ENCODE measurements at regions not wholly inside any gene's neighbourhood (a gene's known extent, or its start where the extent isn't known, plus 50 kb on each side); places are given as distances from the start of the nearest gene placed in this dataset.

DNA sequence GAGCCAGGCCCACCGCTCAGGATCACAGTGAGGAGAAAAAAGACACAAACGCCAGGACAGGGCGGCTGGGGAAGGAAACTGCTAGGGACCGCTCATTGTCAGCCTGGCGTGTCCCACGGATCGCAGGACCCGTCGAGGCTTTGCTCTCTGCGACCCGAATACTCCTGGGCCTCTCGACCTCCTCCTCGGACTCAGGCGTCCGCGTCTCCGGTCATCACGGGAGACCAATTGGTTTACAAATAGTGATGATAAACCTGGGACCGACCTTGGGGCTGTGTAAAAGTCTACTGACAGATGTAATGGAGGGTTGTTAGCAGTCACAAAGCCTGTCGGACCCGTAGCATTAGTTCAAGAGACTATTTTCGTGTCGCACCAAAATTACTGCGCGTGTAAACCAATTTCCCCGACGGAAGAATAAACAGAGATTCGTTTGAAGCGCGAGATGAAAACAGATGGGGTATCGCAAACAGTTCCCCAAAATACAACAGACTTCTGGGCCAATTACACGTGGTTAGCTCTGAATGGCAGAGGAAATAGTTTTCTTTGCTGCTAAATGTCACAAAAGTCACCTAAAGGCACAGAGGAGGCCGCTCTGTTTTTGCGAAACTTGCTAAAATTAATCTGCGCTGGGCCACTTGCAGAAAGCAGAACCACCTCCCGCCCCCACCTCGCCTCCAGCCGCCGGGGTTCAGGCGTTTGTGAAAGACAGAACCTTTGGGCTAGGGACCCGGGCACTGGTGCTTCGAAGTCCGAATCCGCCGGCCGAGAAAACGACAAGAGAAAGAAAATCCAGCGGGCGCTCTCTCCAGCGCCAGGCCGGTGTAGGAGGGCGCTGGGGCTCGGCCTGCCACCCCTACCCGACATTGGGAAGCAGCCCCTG lies 67.6 kb downstream of the FOXD1 start:
- WGBS = 32% methylated on average over 54 of the region's 54 CpGs
- Histone ChIP-seq H3K27ac (ENCODE audit: low read depth) (no peak overlapping the region), H3K36me3 (ENCODE audit: insufficient read depth) (no peaks in the 10 kb centered on the region), H3K4me3 (ENCODE audit: low read depth, low read length) (peak overlapping the region; percentile 37), H3K4me1 (ENCODE audit: insufficient read depth) (peaks cover 3% of the 10 kb centered on the region)
- DNase-seq (ENCODE audit: extremely low spot score) = no peak

DNA sequence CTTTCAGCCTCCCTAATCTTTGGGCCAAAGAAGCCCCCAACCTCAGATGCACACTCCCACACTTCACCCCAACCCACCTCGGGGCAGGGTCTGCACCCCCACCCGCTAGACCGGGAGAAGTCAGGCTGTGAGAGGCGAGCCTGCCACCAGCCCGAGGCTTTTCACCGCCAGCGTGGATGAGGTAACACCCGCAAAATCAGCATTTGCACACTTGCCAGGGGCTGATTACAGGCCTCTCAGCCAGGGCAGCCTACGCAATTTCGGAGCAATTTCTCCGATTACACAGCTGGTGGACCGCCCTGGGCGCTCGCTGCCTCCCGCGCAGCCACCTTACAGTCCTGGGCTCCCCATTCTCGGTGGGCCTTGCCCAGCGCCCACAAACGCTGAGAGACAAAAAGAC lies 68.5 kb downstream of the FOXD1 start:
- Histone ChIP-seq H3K4me1 (ENCODE audit: insufficient read depth) (peaks cover 3% of the 10 kb centered on the region), H3K27ac (ENCODE audit: low read depth) (no peak overlapping the region), H3K36me3 (ENCODE audit: insufficient read depth) (no peaks in the 10 kb centered on the region), H3K4me3 (ENCODE audit: low read depth, low read length) (no peak overlapping the region)
- no peak for DNase-seq (ENCODE audit: extremely low spot score)
- 49% methylated on average over 19 of the region's 19 CpGs for WGBS

DNA sequence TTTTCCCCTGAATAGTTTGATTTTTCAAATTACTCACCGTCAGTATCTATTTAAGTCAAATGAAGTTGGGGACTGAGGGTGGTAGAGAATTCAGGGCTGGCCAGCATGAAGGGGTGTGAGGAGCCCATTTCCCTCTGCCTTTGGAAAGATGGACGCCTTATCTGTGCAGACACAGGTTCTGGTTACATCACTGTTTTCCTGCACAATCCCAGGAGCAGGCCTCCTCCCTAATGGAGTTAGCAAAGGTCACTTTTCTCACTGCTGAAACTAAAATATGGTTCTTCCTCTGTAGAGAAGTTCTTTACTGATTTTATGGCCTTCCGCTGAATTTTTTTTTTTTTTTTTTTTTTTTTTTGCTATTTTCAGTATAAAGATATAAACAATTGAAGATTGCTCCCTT lies 69.1 kb downstream of the FOXD1 start:
- WGBS = 89% methylated on average over 3 of the region's 3 CpGs
- Histone ChIP-seq H3K4me3 (ENCODE audit: low read depth, low read length) (no peak overlapping the region), H3K36me3 (ENCODE audit: insufficient read depth) (no peaks in the 10 kb centered on the region), H3K4me1 (ENCODE audit: insufficient read depth) (peaks cover 3% of the 10 kb centered on the region), H3K27ac (ENCODE audit: low read depth) (no peak overlapping the region)
- DNase-seq (ENCODE audit: extremely low spot score) = no peak

DNA sequence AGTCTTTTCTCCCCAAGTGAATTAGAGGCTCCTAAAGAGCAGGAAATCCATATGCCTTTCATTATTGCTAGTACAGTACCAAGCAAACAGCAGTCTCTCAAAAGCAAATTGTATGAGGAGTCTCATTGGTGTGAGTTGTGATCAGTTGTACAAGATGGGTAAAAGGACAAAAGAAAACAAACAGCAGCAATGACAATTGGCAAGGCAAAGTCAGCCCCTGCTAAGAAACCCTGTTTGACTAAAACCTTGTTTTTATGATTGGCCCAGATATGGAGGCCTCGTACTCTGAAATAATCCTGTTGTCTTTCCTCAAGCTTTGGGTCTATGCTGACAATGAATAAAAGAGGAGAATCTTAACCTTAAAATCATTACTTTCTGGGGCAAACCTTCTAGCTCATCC lies 69.8 kb downstream of the FOXD1 start:
- Histone ChIP-seq H3K4me1 (ENCODE audit: insufficient read depth) (peaks cover 3% of the 10 kb centered on the region), H3K36me3 (ENCODE audit: insufficient read depth) (no peaks in the 10 kb centered on the region), H3K4me3 (ENCODE audit: low read depth, low read length) (no peak overlapping the region), H3K27ac (ENCODE audit: low read depth) (no peak overlapping the region)
- DNase-seq (ENCODE audit: extremely low spot score) = no peak
- 94% methylated on average over 1 of the region's 1 CpG for WGBS

DNA sequence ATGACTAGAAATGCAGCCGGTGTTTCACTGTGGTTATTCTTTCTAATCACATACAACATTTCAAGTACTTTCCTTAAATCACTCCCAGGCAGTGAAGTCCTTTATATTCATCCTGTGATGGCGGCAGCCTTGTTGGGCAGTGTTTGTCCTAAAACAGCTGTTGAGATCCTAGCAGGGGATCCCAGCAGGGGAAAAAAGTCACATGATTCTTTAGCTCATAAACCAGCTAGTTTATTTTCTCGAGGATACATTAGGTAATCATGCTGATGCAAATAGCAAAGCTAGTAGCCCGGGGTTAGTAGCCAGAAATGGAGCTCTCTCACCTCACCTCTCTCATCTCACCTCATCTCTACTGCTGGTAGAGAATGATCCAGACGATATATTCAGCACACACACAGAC lies 70.5 kb downstream of the FOXD1 start:
- no peak for DNase-seq (ENCODE audit: extremely low spot score)
- Histone ChIP-seq H3K4me3 (ENCODE audit: low read depth, low read length) (no peak overlapping the region), H3K27ac (ENCODE audit: low read depth) (no peak overlapping the region), H3K4me1 (ENCODE audit: insufficient read depth) (peaks cover 3% of the 10 kb centered on the region), H3K36me3 (ENCODE audit: insufficient read depth) (no peaks in the 10 kb centered on the region)
- 31% methylated on average over 5 of the region's 5 CpGs for WGBS

DNA sequence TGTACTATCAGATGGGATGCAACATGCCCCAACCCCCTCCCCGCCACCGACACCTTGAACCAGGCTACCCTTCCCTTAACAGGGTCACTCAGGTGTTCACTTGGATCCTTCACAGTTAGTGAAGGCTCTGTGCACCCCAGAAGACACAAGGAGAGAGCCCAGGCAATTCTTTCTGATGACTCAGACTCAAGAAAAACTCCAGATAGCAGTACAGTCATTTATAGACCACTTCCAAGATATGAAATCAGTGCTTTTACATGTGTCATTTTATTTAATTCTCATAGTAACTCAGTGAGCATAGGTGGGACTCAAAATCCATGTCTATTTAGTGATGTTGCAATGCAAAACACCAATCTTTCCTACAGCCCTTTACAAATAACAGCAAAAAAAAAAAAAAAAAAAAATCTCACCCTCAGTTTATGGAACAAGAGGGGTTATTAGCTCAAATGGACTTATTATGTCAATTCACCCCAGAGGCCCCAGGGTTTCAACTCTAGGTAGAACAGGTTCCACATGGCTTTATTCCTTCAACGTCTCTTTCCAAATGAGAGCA lies 71.9 kb downstream of the FOXD1 start:
- H3K4me3 ChIP-seq (ENCODE audit: low read depth, low read length) = no peak overlapping the region
- H3K4me1 ChIP-seq (ENCODE audit: insufficient read depth) = no peaks in the 10 kb centered on the region
- no peak overlapping the region for H3K27ac ChIP-seq (ENCODE audit: low read depth)
- no peaks in the 10 kb centered on the region for H3K36me3 ChIP-seq (ENCODE audit: insufficient read depth)
- no peak for DNase-seq (ENCODE audit: extremely low spot score)
- WGBS = 84% methylated on average over 3 of the region's 3 CpGs

DNA sequence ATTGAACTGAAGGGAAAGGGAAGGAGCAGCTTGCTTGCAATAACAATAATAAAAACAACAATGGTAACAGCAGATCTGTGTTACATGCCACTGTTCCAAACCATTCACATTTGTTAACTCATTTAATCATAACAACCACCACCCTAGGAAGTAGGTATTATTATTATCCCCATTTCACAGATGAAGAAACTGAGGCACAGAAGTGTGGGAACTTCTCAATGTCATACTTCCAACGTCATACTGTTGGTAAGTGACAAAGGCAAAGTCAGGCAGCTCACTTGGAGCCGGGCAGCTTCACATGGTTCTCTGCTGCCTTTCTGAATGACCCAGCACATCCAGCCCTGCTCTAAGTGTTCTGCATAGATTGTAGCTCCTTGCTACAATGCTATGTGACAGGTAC lies 72.6 kb downstream of the FOXD1 start:
- WGBS = 66% methylated on average over 2 of the region's 2 CpGs
- Histone ChIP-seq H3K36me3 (ENCODE audit: insufficient read depth) (no peaks in the 10 kb centered on the region), H3K27ac (ENCODE audit: low read depth) (no peak overlapping the region), H3K4me3 (ENCODE audit: low read depth, low read length) (no peak overlapping the region), H3K4me1 (ENCODE audit: insufficient read depth) (no peaks in the 10 kb centered on the region)
- no peak for DNase-seq (ENCODE audit: extremely low spot score)

DNA sequence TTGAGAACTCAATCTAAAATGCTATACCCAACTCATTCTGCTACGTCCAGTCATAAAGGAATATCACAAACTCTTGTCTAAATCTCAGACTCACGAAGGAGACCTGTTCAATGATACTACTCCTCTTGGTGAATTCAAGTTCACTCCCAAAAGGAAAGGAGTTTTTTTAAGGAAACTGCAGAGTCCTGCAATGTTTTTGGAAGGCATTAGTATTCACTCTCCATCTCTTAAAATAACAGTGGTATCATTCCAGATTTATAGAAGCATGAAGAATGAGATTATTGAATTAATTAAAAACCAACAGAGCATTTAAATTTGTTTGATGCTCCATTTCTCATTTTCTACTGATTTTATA lies 73.4 kb downstream of the FOXD1 start:
- WGBS = 66% methylated on average over 2 of the region's 2 CpGs
- Histone ChIP-seq H3K36me3 (ENCODE audit: insufficient read depth) (no peaks in the 10 kb centered on the region), H3K4me3 (ENCODE audit: low read depth, low read length) (no peak overlapping the region), H3K27ac (ENCODE audit: low read depth) (no peak overlapping the region), H3K4me1 (ENCODE audit: insufficient read depth) (no peaks in the 10 kb centered on the region)
- DNase-seq (ENCODE audit: extremely low spot score) = no peak

DNA sequence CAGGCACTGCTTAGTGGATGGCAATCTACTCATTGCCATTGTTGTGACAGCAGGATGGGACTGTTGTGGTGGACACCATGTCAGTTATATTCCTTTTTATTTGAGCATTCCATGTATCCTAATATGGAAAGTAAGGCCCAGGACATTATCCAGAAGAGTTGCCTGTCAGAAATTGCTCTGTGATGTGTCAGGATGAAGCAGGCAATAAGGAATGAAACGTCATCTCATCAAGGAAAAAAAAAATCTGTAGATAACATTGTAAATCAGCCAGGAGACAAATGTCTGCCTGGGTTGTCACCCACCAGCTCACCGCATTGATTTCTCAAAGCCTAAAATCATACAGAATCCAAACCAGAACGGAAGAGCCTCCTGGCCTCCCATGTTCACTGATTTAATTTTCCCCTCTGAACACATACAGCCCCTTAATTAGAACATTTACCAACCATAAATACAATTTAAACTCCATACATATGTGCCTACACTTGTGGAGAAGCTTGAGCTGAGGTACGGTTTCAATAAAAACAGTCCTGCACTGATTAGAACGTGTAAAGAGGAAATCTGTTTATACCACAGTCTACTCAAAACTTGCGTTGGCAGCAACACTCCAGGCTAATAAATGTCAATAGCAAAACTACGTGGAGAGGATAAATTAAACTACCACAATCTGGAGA lies 73.9 kb downstream of the FOXD1 start:
- no peak for DNase-seq (ENCODE audit: extremely low spot score)
- Histone ChIP-seq H3K4me3 (ENCODE audit: low read depth, low read length) (no peak overlapping the region), H3K27ac (ENCODE audit: low read depth) (no peak overlapping the region), H3K4me1 (ENCODE audit: insufficient read depth) (no peaks in the 10 kb centered on the region), H3K36me3 (ENCODE audit: insufficient read depth) (no peaks in the 10 kb centered on the region)
- WGBS = 40% methylated on average over 7 of the region's 7 CpGs

DNA sequence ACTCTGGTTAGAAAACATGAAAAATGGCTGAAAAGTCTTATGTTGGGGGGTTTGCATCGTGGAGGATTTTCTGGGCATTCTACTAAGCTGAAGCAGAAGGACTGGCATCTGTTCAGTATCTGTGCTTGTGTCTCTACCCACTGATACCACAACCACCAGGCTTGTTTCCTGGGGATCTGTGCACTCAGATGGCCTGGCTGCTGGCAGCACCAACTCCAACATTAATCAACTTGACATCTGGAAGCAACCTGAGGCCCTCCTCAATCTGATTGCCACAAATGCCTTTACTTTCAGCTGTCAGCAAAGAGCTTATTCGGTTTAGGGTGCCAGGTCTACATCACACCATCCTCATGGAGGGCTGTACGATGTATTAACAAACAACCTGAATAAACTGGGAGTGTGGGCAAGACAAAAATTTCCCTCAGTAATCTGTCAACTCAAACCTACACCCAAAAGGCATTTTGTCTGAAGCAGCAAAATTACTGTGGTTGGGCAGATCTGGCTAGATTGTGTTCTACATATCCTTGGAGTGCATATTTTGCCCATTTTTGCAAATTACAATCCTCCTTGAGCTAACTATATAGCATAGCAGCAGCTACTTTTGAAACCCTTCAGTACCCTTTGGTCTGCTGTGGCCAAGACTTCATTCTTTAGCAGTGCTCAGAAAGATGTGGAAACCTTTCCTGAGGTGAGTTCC lies 74.6 kb downstream of the FOXD1 start:
- no peaks in the 10 kb centered on the region for H3K36me3 ChIP-seq (ENCODE audit: insufficient read depth)
- H3K4me3 ChIP-seq (ENCODE audit: low read depth, low read length) = no peak overlapping the region
- no peak for DNase-seq (ENCODE audit: extremely low spot score)
- no peaks in the 10 kb centered on the region for H3K4me1 ChIP-seq (ENCODE audit: insufficient read depth)
- 87% methylated on average over 3 of the region's 3 CpGs for WGBS
- H3K27ac ChIP-seq (ENCODE audit: low read depth) = no peak overlapping the region

DNA sequence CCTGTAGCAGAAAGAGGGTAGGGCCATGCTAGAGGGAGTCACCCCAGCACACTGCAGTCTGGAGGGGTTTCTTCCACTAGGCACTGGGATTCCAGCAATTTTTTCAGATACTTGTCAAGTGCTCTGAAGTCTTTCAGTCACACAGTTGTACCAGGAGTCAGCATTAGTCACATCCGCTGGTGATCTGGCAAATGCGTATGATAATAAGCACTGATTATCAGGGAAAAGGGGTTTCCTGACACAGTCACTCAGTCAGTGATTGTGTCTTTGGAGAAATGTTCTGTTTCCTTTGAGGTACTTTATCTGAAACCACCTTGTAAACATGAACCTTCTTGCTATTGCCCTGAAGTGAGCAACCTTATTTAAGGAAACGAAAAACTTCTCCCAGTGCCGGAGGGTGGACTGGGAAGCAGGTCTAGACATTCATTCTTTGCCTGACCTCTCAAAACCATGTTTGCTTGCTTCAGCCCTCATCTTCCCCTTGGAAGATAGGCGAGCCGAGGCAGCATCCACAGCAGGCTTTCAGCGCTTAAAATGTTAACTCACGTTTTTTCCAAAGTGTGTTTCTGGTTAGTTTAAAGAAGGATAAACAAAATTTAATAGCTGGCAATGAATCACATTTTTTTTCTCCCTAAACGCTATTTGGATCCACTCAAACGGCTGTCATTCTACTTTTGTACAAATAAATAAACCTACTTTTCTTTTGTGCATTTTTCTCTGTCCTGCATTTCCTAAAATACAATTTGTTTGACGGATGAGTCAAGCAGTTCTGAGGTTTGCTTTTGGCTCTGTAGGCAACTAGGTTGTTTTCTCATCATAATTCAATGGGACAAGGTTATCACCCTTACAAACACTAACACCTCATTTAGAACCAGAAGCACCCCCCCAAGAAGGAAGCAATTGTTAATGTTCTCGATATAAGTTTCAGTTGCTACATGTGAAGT lies 77.7 kb downstream of the FOXD1 start:
- Histone ChIP-seq H3K27ac (ENCODE audit: low read depth) (no peak overlapping the region), H3K4me1 (ENCODE audit: insufficient read depth) (no peaks in the 10 kb centered on the region), H3K36me3 (ENCODE audit: insufficient read depth) (no peaks in the 10 kb centered on the region), H3K4me3 (ENCODE audit: low read depth, low read length) (no peak overlapping the region)
- 32% methylated on average over 12 of the region's 12 CpGs for WGBS
- DNase-seq (ENCODE audit: extremely low spot score) = no peak

DNA sequence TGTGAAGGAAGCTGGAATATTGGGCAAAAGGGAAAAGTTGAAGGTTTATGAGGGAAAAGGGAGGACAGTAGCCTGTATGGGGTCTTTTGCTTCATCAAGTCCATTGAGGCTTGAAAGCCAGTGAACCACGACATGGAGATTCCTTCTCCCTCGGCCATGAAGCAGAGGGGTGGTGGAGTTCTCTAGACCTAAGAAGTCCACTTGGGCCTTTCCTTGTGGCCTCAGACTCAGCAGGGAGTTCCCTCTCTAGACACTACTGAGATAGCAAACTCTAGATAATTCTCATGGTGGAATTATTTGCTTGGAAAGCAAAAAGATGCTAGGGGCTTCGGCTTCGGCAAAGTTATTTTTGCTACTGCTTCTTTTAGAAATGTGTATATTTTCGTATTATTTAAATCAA lies 78.5 kb downstream of the FOXD1 start:
- Histone ChIP-seq H3K4me1 (ENCODE audit: insufficient read depth) (no peaks in the 10 kb centered on the region), H3K27ac (ENCODE audit: low read depth) (no peak overlapping the region), H3K4me3 (ENCODE audit: low read depth, low read length) (no peak overlapping the region), H3K36me3 (ENCODE audit: insufficient read depth) (no peaks in the 10 kb centered on the region)
- 83% methylated on average over 5 of the region's 5 CpGs for WGBS
- DNase-seq (ENCODE audit: extremely low spot score) = no peak

DNA sequence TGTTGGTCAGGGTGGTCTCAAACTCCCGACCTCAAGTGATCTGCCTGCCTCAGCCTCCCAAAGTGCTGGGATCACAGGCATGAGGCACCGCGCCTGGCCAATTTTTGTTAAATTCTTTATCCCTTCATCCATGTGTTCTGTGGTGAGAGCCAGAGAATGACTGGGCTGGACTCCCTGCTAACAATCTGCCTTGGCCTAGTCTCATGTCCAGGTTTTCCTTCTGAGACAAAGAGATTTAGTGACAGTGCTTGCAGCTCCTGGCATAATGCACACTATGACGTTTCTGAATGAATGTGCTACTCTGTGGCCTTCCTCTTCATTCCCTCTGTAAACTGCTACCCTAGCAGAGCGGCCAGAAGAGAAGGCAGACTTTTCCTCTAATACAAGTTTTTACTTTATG lies 79.3 kb downstream of the FOXD1 start:
- Histone ChIP-seq H3K4me1 (ENCODE audit: insufficient read depth) (no peaks in the 10 kb centered on the region), H3K4me3 (ENCODE audit: low read depth, low read length) (no peak overlapping the region), H3K27ac (ENCODE audit: low read depth) (no peak overlapping the region), H3K36me3 (ENCODE audit: insufficient read depth) (no peaks in the 10 kb centered on the region)
- WGBS = 77% methylated on average over 5 of the region's 5 CpGs
- no peak for DNase-seq (ENCODE audit: extremely low spot score)

All from urinary bladder (tissue), 3 donors.